ENCODE measurements at regions not wholly inside any gene's neighbourhood (a gene's known extent, or its start where the extent isn't known, plus 50 kb on each side); places are given as distances from the start of the nearest gene placed in this dataset.

GRCh38 chr6:71040043-71040442, 83.2 kb upstream of the B3GAT2 start:
- Mint-ChIP-seq H3K4me1 (peaks cover 0 to 4% (median 0%) of the 10 kb centered on the region in 3 donors), H3K27me3 (peaks cover 20 to 31% (median 27%) of the 10 kb centered on the region in 3 donors), H3K36me3 (no peaks in the 10 kb centered on the region), H3K27ac (no peak overlapping the region), H3K4me3 (no peak overlapping the region), H3K9me3 (peaks cover 0 to 3% (median 0%) of the 10 kb centered on the region in 7 donors)
- no peak for ATAC-seq (ENCODE audit: low read depth in 2 of 2)
- DNase-seq, result no peak

GRCh38 chr6:71040841-71041240, 84.0 kb upstream of the B3GAT2 start:
- Mint-ChIP-seq H3K4me1 (peaks cover 0 to 4% (median 0%) of the 10 kb centered on the region in 3 donors), H3K9me3 (peaks cover 0 to 3% (median 0%) of the 10 kb centered on the region in 7 donors), H3K36me3 (no peaks in the 10 kb centered on the region), H3K4me3 (no peak overlapping the region), H3K27me3 (peaks cover 12 to 27% (median 23%) of the 10 kb centered on the region in 3 donors), H3K27ac (no peak overlapping the region)
- no peak for ATAC-seq (ENCODE audit: low read depth in 2 of 2)
- no peak for DNase-seq

- H3K9me3 Mint-ChIP-seq, result no peaks in the 10 kb centered on the region
- H3K4me1 Mint-ChIP-seq, result peaks cover 0 to 4% (median 0%) of the 10 kb centered on the region in 3 donors
- H3K27me3 Mint-ChIP-seq, result peaks cover 0 to 17% (median under 1%) of the 10 kb centered on the region in 3 donors
- no peaks in the 10 kb centered on the region for H3K36me3 Mint-ChIP-seq
- no peak overlapping the region for H3K27ac Mint-ChIP-seq
- DNase-seq, result no peak
- ATAC-seq (ENCODE audit: low read depth in 2 of 2), result no peak
- no peak overlapping the region for H3K4me3 Mint-ChIP-seq
Measured at GRCh38 chr6:71043902-71044301, 87.0 kb upstream of the B3GAT2 start.

GRCh38 chr6:71044753-71045152, 87.9 kb upstream of the B3GAT2 start:
- no peak for ATAC-seq (ENCODE audit: low read depth in 2 of 2)
- Mint-ChIP-seq H3K9me3 (no peaks in the 10 kb centered on the region), H3K36me3 (no peaks in the 10 kb centered on the region), H3K27ac (no peak overlapping the region), H3K4me1 (peaks cover 0 to 4% (median 0%) of the 10 kb centered on the region in 3 donors), H3K27me3 (peaks cover 0 to 17% (median 4%) of the 10 kb centered on the region in 3 donors), H3K4me3 (no peak overlapping the region)
- no peak for DNase-seq

GRCh38 chr6:71045296-71045695, 88.4 kb upstream of the B3GAT2 start:
- no peak overlapping the region for H3K27ac Mint-ChIP-seq
- H3K27me3 Mint-ChIP-seq, result peaks cover 0 to 17% (median 4%) of the 10 kb centered on the region in 3 donors
- H3K9me3 Mint-ChIP-seq, result no peaks in the 10 kb centered on the region
- no peaks in the 10 kb centered on the region for H3K36me3 Mint-ChIP-seq
- no peak for DNase-seq
- H3K4me1 Mint-ChIP-seq, result peaks cover 0 to 4% (median 0%) of the 10 kb centered on the region in 3 donors
- no peak overlapping the region for H3K4me3 Mint-ChIP-seq
- ATAC-seq (ENCODE audit: low read depth in 2 of 2), result no peak

GRCh38 chr6:71047417-71047816, 90.6 kb upstream of the B3GAT2 start:
- ATAC-seq (ENCODE audit: low read depth in 2 of 2) (no peak), DNase-seq (no peak)
- Mint-ChIP-seq H3K27ac (no peak overlapping the region), H3K9me3 (no peaks in the 10 kb centered on the region), H3K4me3 (no peak overlapping the region), H3K27me3 (peaks cover 0 to 17% (median 10%) of the 10 kb centered on the region in 3 donors), H3K4me1 (peaks cover 0 to 4% (median 0%) of the 10 kb centered on the region in 3 donors), H3K36me3 (no peaks in the 10 kb centered on the region)

- H3K4me3 Mint-ChIP-seq, result no peak overlapping the region
- H3K9me3 Mint-ChIP-seq, result no peaks in the 10 kb centered on the region
- H3K36me3 Mint-ChIP-seq, result no peaks in the 10 kb centered on the region
- peaks cover 0 to 17% (median 14%) of the 10 kb centered on the region in 3 donors for H3K27me3 Mint-ChIP-seq
- no peak for ATAC-seq (ENCODE audit: low read depth in 2 of 2)
- H3K4me1 Mint-ChIP-seq, result peaks cover 0 to 4% (median 0%) of the 10 kb centered on the region in 3 donors
- H3K27ac Mint-ChIP-seq, result no peak overlapping the region
- DNase-seq, result no peak
Measured at GRCh38 chr6:71048320-71049164, 91.7 kb upstream of the B3GAT2 start.

GRCh38 chr6:71049198-71049770, 92.4 kb upstream of the B3GAT2 start:
- H3K27ac Mint-ChIP-seq, result no peak overlapping the region
- H3K9me3 Mint-ChIP-seq, result no peaks in the 10 kb centered on the region
- DNase-seq, result no peak
- H3K4me3 Mint-ChIP-seq, result no peak overlapping the region
- no peaks in the 10 kb centered on the region for H3K36me3 Mint-ChIP-seq
- no peaks in the 10 kb centered on the region for H3K4me1 Mint-ChIP-seq
- peaks cover 0 to 17% (median 14%) of the 10 kb centered on the region in 3 donors for H3K27me3 Mint-ChIP-seq
- no peak for ATAC-seq (ENCODE audit: low read depth in 2 of 2)

- Mint-ChIP-seq H3K36me3 (no peaks in the 10 kb centered on the region), H3K4me3 (no peak overlapping the region), H3K27me3 (peaks cover 0 to 14% (median 10%) of the 10 kb centered on the region in 3 donors), H3K4me1 (no peaks in the 10 kb centered on the region), H3K27ac (peak overlapping the region in 1 of 6 donors; percentile 6), H3K9me3 (no peaks in the 10 kb centered on the region)
- DNase-seq (no peak), ATAC-seq (ENCODE audit: low read depth in 2 of 2) (no peak)
Measured at GRCh38 chr6:71053475-71053874, 96.6 kb upstream of the B3GAT2 start.

- Mint-ChIP-seq H3K9me3 (no peaks in the 10 kb centered on the region), H3K27me3 (peaks cover 0 to 9% (median 2%) of the 10 kb centered on the region in 3 donors), H3K36me3 (no peaks in the 10 kb centered on the region), H3K4me1 (no peaks in the 10 kb centered on the region), H3K4me3 (no peak overlapping the region), H3K27ac (no peak overlapping the region)
- ATAC-seq (ENCODE audit: low read depth in 2 of 2), result no peak
- no peak for DNase-seq
Measured at GRCh38 chr6:71056656-71057055, 99.8 kb upstream of the B3GAT2 start.

GRCh38 chr6:71066153-71066552, 109.3 kb upstream of the B3GAT2 start:
- ATAC-seq (ENCODE audit: low read depth in 2 of 2) (no peak), DNase-seq (no peak)
- H3K27ac Mint-ChIP-seq, result no peak overlapping the region
- no peaks in the 10 kb centered on the region for H3K4me1 Mint-ChIP-seq
- H3K36me3 Mint-ChIP-seq, result no peaks in the 10 kb centered on the region
- peaks cover 3 to 23% (median 5%) of the 10 kb centered on the region in 7 donors for H3K9me3 Mint-ChIP-seq
- peaks cover 4 to 15% (median 5%) of the 10 kb centered on the region in 3 donors for H3K27me3 Mint-ChIP-seq
- no peak overlapping the region for H3K4me3 Mint-ChIP-seq

- Mint-ChIP-seq H3K9me3 (peaks cover 2 to 14% (median 4%) of the 10 kb centered on the region in 7 donors), H3K27ac (no peak overlapping the region), H3K27me3 (peaks cover 4 to 15% (median 5%) of the 10 kb centered on the region in 3 donors), H3K36me3 (no peaks in the 10 kb centered on the region), H3K4me3 (no peak overlapping the region), H3K4me1 (no peaks in the 10 kb centered on the region)
- ATAC-seq (ENCODE audit: low read depth in 2 of 2), result no peak
- DNase-seq, result no peak
Measured at GRCh38 chr6:71067816-71068215, 111.0 kb upstream of the B3GAT2 start.

GRCh38 chr6:71072508-71072907, 115.6 kb upstream of the B3GAT2 start:
- H3K27ac Mint-ChIP-seq, result no peak overlapping the region
- ATAC-seq (ENCODE audit: low read depth in 2 of 2) (no peak), DNase-seq (no peak)
- peaks cover 0 to 4% (median 0%) of the 10 kb centered on the region in 3 donors for H3K4me1 Mint-ChIP-seq
- H3K36me3 Mint-ChIP-seq, result peaks cover 0 to 2% of the 10 kb centered on the region in 2 donors
- peaks cover 10 to 23% (median 16%) of the 10 kb centered on the region in 3 donors for H3K27me3 Mint-ChIP-seq
- H3K4me3 Mint-ChIP-seq, result no peak overlapping the region
- peaks cover 4 to 30% (median 10%) of the 10 kb centered on the region in 7 donors for H3K9me3 Mint-ChIP-seq

GRCh38 chr6:71077655-71078054, 120.8 kb upstream of the B3GAT2 start:
- no peak for DNase-seq
- ATAC-seq (ENCODE audit: low read depth in 2 of 2), result no peak
- Mint-ChIP-seq H3K9me3 (peaks cover 12 to 54% (median 25%) of the 10 kb centered on the region in 7 donors), H3K27ac (no peak overlapping the region), H3K36me3 (peaks cover 4 to 20% of the 10 kb centered on the region in 2 donors), H3K4me3 (no peak overlapping the region), H3K4me1 (peaks cover 0 to 4% (median 0%) of the 10 kb centered on the region in 3 donors), H3K27me3 (peaks cover 13 to 31% (median 22%) of the 10 kb centered on the region in 3 donors)

All from naive B cell (primary cell).